C4-2B (cell line): ENCODE measurements at regions not wholly inside any gene's neighbourhood (a gene's known extent, or its start where the extent isn't known, plus 50 kb on each side); places are given as distances from the start of the nearest gene placed in this dataset.

Source experiments
- CTCF ChIP-seq: fragments of 450-650 bp; conservative IDR thresholded peaks from 2 replicates; pipeline ENCODE4 v1.5.1; 2017; ENCODE audit warnings: mild to moderate bottlenecking
- ZFX ChIP-seq: fragments of 450-650 bp; IDR thresholded peaks from 2 replicates; pipeline ENCODE4 v1.6.1; 2017

GRCh38 chr4:14165222-14165920, 537.8 kb upstream of the BOD1L1 start:
- TF ChIP-seq CTCF (no peak), ZFX (no peak)
